NB4 (cell line): ENCODE measurements at regions not wholly inside any gene's neighbourhood (a gene's known extent, or its start where the extent isn't known, plus 50 kb on each side); places are given as distances from the start of the nearest gene placed in this dataset.
"Not testable (repeated sequence)": the region's sequence is repeated elsewhere in the genome, so short reads cannot be mapped to it uniquely, and the experiment has no call there.

Source experiments
- DNase-seq: peaks from one replicate; pipeline ENCODE4 v3.0.0; 2010; ENCODE audit warnings: low read depth
- H3K4me3 ChIP-seq: one replicate; pipeline ENCODE4 v1.5.1; 2011; ENCODE audit warnings: mild to moderate bottlenecking, low read depth, low read length, moderate library complexity
- CTCF ChIP-seq: IDR thresholded peaks from one replicate; pipeline ENCODE4 v1.5.1; 2012; ENCODE audit warnings: low read depth, low read length
- MYC ChIP-seq: IDR thresholded peaks from 2 replicates; pipeline ENCODE4 v1.6.1; 2011; ENCODE audit warnings: low read depth, low read length
- POLR2A ChIP-seq: IDR thresholded peaks from 2 replicates; pipeline ENCODE4 v1.6.1; 2011; ENCODE audit warnings: mild to moderate bottlenecking; ENCODE audit not compliant: insufficient read length; ENCODE audit errors: extremely low read depth
- TF ChIP-seq, protein P1 (sequence below): IDR thresholded peaks from 2 replicates; pipeline ENCODE4 v1.6.1; 2011; ENCODE audit warnings: low read depth, low read length

DNA sequence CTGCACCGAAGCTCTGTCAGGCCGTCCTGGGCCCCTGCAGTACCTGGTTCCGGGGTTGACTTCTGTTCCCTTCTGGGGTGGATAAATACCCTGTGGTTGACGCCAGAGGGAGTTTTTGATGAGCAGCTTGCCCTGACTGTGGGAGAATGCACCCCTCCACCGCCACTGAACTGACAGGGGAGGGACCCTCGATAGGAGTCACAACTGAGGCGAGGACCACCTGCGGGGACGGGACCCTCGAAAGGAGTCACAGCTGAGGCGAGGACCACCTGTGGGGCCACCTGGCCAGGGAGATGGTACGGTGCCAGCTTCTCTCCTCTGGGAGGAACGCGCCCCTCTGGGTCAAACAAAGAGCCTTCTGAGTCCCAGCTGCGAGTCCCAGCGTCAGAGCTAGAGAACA, 100.1 kb upstream of the FRMD1 start:
- H3K4me3 ChIP-seq, result no peak overlapping the region
- no peak for TF ChIP-seq CTCF
- no peak for TF ChIP-seq MYC
- no peak for TF ChIP-seq POLR2A
- TF ChIP-seq, protein P1, sequence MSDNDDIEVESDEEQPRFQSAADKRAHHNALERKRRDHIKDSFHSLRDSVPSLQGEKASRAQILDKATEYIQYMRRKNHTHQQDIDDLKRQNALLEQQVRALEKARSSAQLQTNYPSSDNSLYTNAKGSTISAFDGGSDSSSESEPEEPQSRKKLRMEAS, result no peak
- DNase-seq, result no peak

GRCh38 chr6:168177103-168177891, 98.3 kb upstream of the FRMD1 start:
- TF ChIP-seq POLR2A (no peak), MYC (no peak), CTCF (no peak)
- TF ChIP-seq, protein P1, result no peak
- no peak for DNase-seq
- H3K4me3 ChIP-seq, result no peak overlapping the region

DNA sequence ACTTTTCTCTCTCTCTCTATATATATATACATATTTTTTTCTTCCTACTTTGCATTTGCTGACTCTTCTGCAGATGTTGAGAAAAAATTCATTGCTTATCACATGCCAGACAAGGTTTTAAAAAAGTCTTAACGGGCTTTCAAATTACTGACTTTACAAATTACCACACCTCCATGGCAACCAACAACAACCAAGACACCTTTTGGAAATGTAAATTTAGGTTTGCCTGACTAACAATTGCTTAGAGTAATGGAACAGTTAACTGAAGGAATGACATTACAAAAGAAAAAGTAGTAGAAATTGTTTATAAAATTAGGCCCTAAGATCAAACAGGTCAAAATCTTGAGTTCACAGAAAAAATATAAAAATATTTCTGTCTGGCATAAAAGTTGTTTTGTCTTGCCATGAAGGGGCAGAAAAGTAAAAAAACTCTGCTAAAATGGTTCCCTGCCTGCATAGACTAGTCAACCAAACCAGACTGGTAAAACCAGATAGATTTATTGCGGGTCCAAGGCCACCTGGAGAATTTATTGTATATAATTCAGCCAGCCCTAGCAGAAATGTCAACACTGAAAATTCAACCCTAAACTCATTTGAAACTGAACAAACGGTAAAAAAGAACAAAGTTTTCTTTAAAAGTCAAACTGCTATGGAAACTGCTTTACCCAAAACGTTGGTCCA, 92.8 kb upstream of the FRMD1 start:
- no peak overlapping the region for H3K4me3 ChIP-seq
- TF ChIP-seq CTCF, result no peak
- TF ChIP-seq POLR2A, result no peak
- no peak for TF ChIP-seq MYC
- TF ChIP-seq, protein P1, result no peak
- no peak for DNase-seq

DNA sequence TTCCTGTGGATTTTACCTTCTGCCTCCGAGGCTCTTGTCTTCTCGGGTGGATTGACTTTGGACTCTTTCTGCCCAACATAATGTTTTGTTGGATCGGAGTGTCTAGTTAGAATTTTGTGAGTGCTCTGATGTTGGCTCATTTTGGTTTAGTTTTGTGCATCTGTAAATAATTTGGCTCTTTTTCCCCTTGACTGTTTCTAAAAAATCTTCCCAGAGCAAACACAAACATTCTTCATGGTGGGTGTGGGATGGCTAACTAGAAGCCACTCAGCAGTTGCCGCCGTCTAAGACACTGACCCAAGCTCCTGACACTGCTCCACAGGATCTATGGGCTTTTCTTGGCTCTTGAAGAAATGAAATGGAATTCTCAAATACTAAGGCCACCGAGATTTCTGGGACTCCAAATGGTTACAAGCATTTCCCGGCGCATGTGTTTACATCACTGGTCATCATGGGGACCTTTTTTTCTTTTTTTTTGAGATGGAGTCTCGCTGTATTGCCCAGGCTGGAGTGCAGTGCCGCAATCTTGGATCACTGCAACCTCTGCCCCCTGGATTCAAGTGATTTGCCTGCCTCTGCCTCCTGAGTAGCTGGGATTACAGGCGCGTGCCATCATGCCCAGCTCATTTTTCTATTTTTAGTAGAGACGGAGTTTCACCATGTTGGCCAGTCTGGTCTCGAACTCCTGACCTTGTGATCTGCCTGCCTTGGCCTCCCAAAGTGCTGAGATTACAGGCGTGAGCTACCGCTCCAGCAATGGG, 92.0 kb upstream of the FRMD1 start:
- TF ChIP-seq MYC (no peak), CTCF (no peak), POLR2A (no peak)
- TF ChIP-seq, protein P1, result no peak
- DNase-seq, result no peak
- H3K4me3 ChIP-seq, result no peak overlapping the region

- no peak for DNase-seq
- no peak for TF ChIP-seq POLR2A
- no peak for TF ChIP-seq CTCF
- TF ChIP-seq MYC, result no peak
- TF ChIP-seq, protein P1, result no peak
- no peak overlapping the region for H3K4me3 ChIP-seq
Measured at GRCh38 chr6:168169624-168170023, 90.6 kb upstream of the FRMD1 start.

DNA sequence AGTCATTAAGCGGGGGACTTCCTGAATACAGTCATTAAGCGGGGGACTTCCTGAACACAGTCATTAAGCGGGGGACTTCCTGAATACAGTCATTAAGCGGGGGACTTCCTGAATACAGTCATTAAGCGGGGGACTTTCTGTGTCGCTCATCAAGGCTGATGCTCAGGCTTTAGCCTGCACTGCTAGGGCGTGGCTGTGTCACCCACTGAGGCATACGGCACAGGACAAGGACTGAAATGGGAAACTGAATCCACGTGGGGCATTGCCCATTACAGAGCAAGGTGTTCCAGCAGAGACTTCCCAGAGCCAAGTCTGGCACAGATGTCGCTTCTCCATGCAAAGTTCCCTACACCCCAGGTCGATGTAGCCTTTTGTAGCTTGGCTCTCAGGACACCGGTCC, 89.9 kb upstream of the FRMD1 start:
- H3K4me3 ChIP-seq, DNase-seq: not testable (repeated sequence)

GRCh38 chr6:168168330-168168729, 89.3 kb upstream of the FRMD1 start:
- DNase-seq, H3K4me3 ChIP-seq: not testable (repeated sequence)
